ENCODE measurements at regions not wholly inside any gene's neighbourhood (a gene's known extent, or its start where the extent isn't known, plus 50 kb on each side); places are given as distances from the start of the nearest gene placed in this dataset.

DNA sequence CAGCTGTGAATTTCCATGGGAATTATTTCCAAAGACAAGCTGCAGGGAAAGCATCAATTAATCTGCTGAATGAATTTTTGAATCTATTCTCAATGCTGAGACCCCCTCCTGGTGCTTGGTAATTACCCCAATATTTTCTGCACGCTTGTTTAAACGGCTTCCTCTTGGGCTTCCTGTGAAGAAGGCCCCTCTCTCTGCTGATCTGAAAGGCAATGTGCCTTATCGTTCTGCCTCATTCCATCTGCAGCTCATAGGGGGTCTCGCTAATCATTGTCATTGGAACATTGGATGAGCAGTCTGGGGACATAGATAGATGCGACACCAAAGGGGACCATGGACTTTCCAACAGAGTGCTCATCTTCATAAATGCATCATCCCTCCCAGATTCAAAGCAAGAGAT is 851.6 kb downstream of the PDHA2 start:
- H3K79me2 ChIP-seq (ENCODE audit: insufficient read depth, low read length) = no peaks in the 10 kb centered on the region
- no peak overlapping the region for H3K4me3 ChIP-seq (ENCODE audit: low read depth, low read length, poor library complexity, severe bottlenecking)
- no peak overlapping the region for H3K4me2 ChIP-seq (ENCODE audit: low read length)
- H2AFZ ChIP-seq (ENCODE audit: low read length) = no peak overlapping the region
- no peaks in the 10 kb centered on the region for H3K9me2 ChIP-seq (ENCODE audit: low read depth, low read length)
- no peaks in the 10 kb centered on the region for H3K9me3 ChIP-seq (ENCODE audit: low read length)
- no peak overlapping the region for H3K27ac ChIP-seq (ENCODE audit: low read depth, low read length, poor library complexity, severe bottlenecking)
- no peaks in the 10 kb centered on the region for H3F3A ChIP-seq (ENCODE audit: insufficient read depth, low read length)
- H3K36me3 ChIP-seq (ENCODE audit: insufficient read depth, low read length) = no peaks in the 10 kb centered on the region
- no peaks in the 10 kb centered on the region for H3K4me1 ChIP-seq (ENCODE audit: insufficient read depth, low read length, severe bottlenecking)
- H4K20me1 ChIP-seq (ENCODE audit: insufficient read depth, low read length) = no peaks in the 10 kb centered on the region
- no peak for TF ChIP-seq CTCF (IDR thresholded peaks at IDR 0.05; ENCODE audit: low read length)
- TF ChIP-seq EZH2 (IDR thresholded peaks at IDR 0.05; ENCODE audit: borderline replicate concordance, low read length) = no peak
- no peaks in the 10 kb centered on the region for H3K27me3 ChIP-seq (ENCODE audit: insufficient read depth, low read length)
- no peak overlapping the region for H3K9ac ChIP-seq (ENCODE audit: low read length)

DNA sequence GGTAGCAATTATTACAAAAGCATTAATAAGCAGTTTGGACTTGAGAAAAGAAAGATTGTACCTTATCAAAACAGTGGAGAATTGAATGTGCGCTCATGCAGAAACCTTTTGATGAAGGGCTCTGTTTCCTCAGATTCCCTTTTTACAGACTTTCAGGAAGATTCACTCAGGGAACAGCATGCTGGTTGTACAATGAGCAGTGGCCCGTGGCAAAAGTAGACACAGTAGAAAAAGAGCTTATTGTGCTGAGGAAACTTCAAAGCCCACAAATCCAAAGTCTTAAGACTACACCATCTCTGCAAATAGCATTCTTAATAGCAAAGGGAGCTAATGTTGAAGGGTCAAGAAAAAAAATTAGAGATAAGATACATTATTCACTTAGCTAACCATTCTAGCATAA is 858.9 kb downstream of the PDHA2 start:
- Histone ChIP-seq H3K36me3 (ENCODE audit: insufficient read depth, low read length) (no peaks in the 10 kb centered on the region), H3K9me2 (ENCODE audit: low read depth, low read length) (no peaks in the 10 kb centered on the region), H3K4me1 (ENCODE audit: insufficient read depth, low read length, severe bottlenecking) (no peaks in the 10 kb centered on the region), H3K4me3 (ENCODE audit: low read depth, low read length, poor library complexity, severe bottlenecking) (no peak overlapping the region), H3K9ac (ENCODE audit: low read length) (no peak overlapping the region), H3K27me3 (ENCODE audit: insufficient read depth, low read length) (no peaks in the 10 kb centered on the region), H2AFZ (ENCODE audit: low read length) (no peak overlapping the region), H4K20me1 (ENCODE audit: insufficient read depth, low read length) (no peaks in the 10 kb centered on the region), H3K4me2 (ENCODE audit: low read length) (no peak overlapping the region), H3K27ac (ENCODE audit: low read depth, low read length, poor library complexity, severe bottlenecking) (no peak overlapping the region), H3F3A (ENCODE audit: insufficient read depth, low read length) (no peaks in the 10 kb centered on the region), H3K79me2 (ENCODE audit: insufficient read depth, low read length) (no peaks in the 10 kb centered on the region), H3K9me3 (ENCODE audit: low read length) (no peaks in the 10 kb centered on the region)
- no peak for TF ChIP-seq EZH2 (IDR thresholded peaks at IDR 0.05; ENCODE audit: borderline replicate concordance, low read length)
- TF ChIP-seq CTCF (IDR thresholded peaks at IDR 0.05; ENCODE audit: low read length) = no peak

GRCh38 chr4:96703265-96703664 is 863.4 kb downstream of the PDHA2 start:
- Histone ChIP-seq H4K20me1 (ENCODE audit: insufficient read depth, low read length) (no peaks in the 10 kb centered on the region), H3K36me3 (ENCODE audit: insufficient read depth, low read length) (no peaks in the 10 kb centered on the region), H3K4me2 (ENCODE audit: low read length) (no peak overlapping the region), H3F3A (ENCODE audit: insufficient read depth, low read length) (no peaks in the 10 kb centered on the region), H3K9me2 (ENCODE audit: low read depth, low read length) (no peaks in the 10 kb centered on the region), H3K79me2 (ENCODE audit: insufficient read depth, low read length) (no peaks in the 10 kb centered on the region), H2AFZ (ENCODE audit: low read length) (no peak overlapping the region), H3K27me3 (ENCODE audit: insufficient read depth, low read length) (no peaks in the 10 kb centered on the region), H3K4me1 (ENCODE audit: insufficient read depth, low read length, severe bottlenecking) (no peaks in the 10 kb centered on the region), H3K9me3 (ENCODE audit: low read length) (no peaks in the 10 kb centered on the region), H3K9ac (ENCODE audit: low read length) (no peak overlapping the region), H3K4me3 (ENCODE audit: low read depth, low read length, poor library complexity, severe bottlenecking) (no peak overlapping the region), H3K27ac (ENCODE audit: low read depth, low read length, poor library complexity, severe bottlenecking) (no peak overlapping the region)
- no peak for TF ChIP-seq EZH2 (IDR thresholded peaks at IDR 0.05; ENCODE audit: borderline replicate concordance, low read length)
- no peak for TF ChIP-seq CTCF (IDR thresholded peaks at IDR 0.05; ENCODE audit: low read length)
